NCI-H510A treated with DMSO at 0.1 percent for 48 hours (cell line): ENCODE measurements at regions not wholly inside any gene's neighbourhood (a gene's known extent, or its start where the extent isn't known, plus 50 kb on each side); places are given as distances from the start of the nearest gene placed in this dataset.

Experiments
- DNase-seq: peaks from one replicate; lab custom pipeline; 2025; lab: John Stamatoyannopoulos, UW

DNA sequence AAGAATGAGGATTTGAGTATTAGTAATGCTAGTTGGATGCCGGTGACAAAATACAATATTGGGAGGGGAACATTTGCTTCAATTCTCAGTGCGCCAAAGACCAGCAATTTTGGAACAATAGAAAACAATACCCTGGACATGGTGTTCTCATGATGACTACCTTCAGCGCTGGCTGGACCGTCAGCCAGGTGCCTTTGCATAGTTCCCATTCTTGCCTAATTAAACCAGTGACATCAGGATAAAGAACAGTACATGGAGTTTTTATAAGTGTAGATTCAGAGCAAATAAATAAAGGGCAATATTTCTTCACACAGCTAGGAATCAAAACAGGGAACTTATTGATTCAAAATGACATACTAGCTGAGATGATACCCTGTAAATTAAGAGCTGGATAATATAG lies 404.8 kb upstream of the RORA start:
- peak; percentile 2 for DNase-seq

DNA sequence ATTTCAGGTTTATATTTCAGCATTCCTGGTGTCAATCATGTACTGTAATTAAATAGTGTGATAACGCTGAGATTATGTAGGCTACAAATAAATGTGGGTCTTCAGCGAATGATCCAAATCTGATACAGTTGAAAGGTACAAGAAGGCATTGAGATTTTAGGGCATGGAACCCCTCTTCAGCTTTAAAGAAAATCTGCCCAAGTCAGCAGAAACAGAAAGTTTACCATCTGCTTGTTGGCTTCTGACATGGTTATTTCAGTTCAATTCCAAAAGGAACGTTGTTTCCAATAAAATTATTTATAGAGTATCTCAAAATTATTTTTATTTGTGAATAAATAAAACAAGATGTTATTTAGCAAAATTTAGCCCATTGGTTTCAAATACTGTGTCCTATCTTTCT lies 400.2 kb upstream of the RORA start:
- DNase-seq: no peak

DNA sequence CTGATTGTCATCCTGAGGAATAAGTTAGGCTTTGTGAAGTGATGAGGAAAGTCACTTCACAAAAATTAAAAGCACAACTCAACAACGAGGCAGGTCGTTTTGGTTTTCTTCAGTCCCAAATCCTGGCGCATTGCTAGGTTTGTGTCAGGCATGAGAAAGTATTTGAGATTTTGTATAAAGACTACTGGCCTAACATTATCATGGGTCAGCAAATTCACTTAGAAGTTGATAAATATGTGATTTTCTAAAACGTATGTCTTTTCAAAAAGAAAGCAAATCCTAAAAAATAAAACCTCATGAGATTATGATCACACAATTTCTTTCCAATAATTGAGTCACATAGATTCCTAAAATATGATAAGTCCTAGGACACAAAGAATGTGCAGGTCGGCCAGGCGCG lies 395.8 kb upstream of the RORA start:
- DNase-seq: no peak

DNA sequence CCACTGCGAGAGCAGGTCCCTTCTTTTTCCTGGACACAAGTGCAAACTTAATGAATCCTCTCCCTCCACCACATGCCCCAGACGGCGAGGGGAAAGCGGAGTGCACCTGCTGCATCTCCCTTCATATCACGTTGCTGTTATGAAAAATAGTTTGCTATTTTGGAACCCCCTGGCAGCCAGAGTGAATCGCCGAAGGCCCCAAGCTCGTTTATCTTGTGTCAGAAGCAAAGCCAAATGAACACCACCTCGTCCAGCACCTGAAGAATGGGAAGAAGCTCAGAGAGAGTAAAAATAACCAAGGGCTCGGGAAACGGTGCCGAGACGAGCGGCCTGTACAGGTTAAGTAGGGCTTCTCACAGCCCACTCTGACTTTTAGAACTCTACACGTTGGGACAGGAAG lies 394.6 kb upstream of the RORA start:
- DNase-seq: no peak

DNA sequence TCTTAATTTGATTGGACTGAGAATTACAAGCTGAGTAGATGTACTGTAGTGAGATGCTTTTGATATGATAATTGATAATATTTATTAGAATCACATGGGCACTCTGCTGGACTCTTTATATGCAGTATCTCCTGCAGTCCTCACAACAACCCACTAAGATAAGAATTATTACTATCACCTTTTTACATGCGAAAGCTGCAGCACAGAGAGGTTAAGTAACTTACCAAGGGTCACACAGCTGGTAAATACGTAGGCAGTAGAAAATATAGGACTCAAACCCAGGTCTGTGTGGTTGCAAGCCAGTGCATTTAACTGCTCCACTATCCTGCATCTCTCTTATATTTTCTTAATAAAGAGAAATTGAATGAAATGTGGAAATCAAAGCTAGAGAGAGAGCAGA lies 392.8 kb upstream of the RORA start:
- no peak for DNase-seq

DNA sequence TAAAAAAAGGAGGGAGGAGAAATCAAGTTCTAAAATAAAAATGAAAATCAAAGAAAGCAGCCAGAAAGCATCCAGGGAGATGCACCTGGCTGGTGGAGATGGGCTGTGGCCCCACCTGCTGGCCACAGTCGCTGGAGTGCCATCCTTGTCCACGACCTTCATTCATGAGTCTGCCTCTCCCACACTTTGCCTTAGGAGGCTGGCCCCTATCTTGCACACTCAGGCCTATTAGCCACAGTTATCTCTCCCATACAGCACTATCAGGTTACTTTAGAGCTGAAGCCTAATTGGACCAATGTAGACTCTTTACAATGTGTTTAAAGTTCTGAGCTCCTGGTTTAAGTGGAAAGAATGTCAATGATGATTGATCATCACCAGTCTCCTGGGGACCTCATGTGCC lies 392.0 kb upstream of the RORA start:
- DNase-seq: peak; percentile 87

DNA sequence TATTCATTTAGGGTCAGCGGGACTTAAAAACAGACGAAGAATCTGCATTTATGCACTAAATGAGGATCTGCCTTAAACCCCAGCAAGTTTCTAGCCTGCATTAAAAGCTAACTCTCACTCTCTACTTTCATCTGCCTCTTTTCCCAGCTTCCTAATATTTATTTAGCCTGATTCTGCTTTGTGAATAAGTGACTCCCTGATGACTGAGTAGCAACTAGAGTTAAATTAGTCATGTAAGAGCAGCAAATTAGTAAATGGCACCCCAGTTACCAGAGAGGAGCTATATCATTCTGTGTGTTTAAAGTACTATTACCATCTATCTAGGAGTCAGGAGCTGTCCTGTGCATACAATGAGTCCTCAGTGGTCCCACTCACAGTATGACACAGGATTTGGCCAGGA lies 391.0 kb upstream of the RORA start:
- DNase-seq: no peak

DNA sequence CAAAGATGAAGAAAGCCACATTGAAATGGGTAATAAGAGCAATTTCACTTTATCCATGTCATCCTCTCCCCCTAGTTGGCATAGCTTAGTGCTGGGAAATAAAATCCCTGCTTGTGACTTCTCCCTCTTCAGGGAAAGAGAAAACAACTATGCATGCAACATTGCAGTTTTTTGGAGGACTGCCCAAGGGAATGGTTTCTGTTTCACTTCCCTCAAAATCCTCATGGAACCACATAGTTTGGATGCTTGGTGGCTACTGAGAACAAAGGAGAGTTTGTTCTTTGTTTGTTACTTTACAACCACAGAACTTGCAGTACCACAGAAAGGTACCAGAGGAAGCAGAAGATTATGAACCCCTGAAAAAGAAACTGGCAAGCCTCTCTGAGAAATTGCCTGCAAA lies 384.6 kb upstream of the RORA start:
- DNase-seq: no peak

DNA sequence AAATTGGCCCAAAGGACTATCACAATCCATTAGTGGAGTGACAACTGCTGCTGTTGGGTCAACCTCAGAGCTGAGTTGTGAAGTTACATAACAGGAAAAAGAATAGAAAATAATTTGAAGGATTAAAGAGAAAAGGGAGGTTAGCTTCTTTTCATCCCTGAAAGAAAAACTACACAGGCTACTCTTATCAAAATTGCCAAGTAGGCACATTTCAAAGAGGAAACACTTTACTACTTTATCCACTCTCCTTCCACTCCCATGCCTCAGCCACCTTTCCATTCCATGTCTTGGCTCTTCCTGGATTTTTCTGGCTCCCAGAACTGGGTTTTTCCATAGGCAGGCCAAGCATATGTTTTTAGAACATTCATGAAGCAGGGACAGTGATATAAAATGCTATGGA lies 384.0 kb upstream of the RORA start:
- DNase-seq: no peak

DNA sequence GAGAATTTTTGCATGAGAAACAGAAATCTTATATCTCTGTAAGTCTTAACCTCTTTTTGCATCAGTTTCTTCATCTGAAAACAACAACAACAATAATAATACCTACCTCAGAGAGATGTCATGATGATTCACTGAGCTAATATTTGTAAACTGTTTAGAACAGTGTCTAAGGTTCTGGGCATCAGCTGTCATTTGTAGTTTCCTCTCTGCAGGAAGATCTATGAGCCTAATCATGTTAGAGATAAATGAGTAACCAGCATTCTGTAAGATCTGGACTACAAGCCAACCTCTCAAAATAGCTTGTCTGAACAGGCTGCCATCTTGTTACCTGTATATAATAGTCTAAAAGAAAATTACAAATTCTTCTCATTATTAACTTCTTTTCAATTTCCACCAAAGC lies 383.0 kb upstream of the RORA start:
- DNase-seq: no peak

DNA sequence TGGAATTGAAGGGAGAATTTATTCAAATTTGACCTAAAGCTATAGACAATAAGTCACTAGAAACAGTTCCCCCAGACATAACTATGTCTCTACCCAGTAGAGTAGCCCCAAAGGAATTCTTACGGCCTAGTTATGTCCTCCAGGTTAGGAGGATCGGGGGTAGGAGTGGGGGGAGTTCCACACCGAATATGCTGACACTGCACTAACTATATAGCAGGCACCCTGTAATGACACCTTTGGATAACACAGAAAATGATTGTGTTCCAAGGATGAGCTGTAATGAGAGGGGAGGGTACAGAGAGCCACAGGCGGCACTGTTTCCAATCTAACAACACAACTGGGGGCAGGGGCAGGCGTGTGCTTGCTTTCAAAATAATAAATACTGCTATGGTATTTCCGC lies 376.2 kb upstream of the RORA start:
- DNase-seq: no peak

DNA sequence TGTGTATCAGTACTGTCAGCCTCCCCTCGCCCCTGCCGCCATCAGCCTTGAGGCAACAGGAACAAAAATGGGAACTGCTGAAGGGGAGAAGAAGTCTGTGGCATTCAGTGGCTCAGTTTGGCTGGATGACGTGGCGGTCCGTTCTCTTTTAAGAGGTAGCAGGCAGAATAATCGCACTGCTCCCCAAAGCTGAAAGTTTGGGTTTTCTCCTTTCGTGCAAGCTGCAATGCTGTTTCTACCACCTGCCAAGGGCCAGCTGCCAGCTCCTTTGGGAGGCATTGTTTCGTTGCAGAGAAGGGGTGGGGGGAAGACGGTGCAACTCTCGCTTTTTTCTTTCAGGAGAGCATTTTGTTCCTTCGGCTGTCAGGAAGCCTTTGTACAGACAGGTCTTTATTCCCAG lies 369.6 kb upstream of the RORA start:
- DNase-seq: no peak

DNA sequence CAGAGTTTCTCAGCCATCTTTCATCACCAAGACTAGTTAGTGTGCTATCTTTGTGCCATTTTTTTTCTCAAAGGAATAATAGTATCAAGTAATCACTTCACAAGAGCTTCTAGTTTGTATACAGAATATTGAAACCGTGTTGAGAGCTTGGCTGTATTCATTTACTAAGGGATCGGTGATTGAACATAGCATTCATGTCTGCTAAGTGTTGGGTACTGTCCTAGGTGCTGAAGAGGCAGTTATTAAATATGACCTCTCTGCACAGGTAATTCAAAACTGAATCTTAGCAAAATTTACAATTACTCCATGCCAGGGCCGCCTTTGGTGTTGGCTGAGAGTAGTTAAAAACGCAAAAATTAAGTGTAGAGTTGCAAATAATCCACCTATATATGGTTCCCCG lies 355.3 kb upstream of the RORA start:
- DNase-seq: no peak

DNA sequence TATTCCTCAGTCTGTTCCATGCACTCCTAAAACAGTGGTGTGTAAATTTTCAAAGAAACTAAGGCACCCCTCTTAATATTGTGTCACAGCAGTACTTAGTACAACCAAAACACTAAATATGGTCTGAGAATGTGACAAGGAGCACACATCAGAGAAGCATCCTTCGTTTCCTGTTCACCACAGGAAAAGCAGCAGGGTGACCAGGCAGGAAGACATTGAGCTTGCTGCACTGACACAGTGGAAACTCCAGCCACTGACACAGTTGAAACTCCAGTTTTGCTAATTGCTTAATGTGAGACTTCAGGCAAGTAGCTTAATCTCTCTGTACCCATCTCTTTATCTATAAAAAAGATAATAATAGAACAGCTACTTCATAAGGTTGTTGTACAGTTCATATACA lies 353.0 kb upstream of the RORA start:
- DNase-seq: no peak

DNA sequence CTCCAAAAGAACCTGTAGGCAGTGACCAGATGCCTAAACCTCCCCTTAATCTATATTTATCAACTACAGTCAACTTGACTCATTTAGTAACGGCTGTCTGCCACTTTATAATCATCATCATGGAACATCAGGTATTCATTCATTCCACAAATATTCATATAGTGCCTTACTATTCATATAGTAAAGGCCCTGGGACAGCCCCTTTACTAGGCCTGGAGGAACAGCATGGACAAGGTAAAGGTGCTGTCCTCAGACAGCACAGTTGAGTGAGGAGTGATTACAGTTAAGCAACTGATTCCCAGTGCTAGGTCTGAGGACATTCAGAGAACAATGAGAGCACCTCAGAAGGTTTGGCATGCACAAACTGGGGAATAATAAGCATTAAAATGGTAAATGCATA lies 346.5 kb upstream of the RORA start:
- DNase-seq: no peak

DNA sequence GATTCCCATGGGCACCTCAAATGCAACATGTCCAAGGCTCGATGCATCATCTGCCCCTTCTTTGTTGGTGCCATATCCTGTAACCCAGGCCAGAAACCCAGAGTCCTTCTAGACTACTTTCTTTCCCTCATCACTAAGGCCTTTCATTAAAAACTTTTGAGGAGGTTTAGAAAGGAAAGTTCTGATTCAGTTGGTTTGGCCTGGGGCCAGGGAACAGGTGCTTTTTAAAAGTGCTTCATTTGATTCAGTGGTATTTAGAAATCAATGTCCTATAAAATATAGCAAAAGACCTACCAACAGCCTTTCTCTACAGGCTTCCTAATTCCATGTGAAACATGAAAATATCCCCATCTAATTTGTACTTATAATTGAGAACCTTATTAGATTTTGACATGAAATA lies 341.9 kb upstream of the RORA start:
- no peak for DNase-seq

DNA sequence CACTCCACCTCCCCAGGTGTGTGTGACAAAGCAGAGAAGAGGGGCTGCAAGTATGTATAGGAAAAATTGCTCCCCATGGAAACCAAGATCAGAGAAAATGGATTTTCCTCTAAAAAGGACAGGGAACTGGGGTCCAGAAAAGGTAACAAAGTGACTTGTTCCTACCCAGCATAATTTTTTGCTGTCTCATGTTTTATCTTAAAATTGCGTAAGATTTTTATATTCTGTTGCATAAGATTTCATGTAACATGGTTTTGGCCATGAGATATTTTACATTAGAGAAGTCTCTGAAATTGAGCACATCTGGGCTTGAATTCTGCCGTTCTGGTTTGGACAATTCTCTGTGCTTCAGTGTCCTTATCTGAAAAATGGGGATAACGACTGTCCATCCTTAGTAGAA lies 335.7 kb upstream of the RORA start:
- no peak for DNase-seq

DNA sequence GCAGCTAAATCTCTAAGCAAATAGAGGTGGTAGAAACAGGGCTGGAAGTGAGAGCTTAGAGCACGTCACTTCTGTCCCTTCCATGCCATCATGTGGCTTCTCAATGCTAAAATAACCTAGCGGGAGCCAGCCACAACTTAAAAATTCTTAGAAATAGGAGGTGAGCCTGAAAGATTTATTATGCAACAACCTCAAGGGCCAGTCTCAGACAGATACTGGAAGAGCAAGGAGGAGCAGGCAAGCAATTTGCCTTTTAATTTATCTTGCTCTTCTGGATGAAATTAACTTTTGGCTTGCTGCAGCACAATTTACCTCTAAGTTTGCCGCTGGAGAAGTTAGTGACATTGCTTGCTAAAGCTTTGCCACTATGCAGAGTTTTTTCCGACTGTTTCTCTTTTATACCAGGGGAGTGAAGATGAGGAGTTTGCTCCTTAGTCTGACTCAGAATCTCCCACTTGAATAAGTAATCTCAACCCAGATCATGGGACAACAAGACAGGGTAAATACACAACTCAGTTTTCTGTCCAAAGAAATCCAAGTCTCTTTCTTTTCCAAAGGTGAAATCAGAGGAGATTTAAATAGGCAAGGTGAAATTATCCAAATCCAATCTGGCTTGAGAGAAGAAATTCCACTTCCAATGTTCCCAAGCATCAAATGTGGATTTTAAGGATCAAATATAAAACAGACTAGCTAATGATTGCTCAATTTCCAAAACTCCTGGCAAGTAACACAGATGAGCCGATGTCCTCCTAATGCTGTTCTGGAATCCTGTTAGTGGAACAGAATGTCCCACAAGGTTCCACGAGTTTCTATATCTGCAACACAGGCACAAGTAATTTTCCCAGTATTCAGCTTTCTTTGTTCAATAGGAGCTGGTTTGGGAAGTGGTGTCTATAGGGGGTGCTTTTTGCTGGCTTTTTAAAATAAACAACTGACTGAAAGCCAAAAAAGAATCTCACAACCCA lies 329.4 kb upstream of the RORA start:
- no peak for DNase-seq

DNA sequence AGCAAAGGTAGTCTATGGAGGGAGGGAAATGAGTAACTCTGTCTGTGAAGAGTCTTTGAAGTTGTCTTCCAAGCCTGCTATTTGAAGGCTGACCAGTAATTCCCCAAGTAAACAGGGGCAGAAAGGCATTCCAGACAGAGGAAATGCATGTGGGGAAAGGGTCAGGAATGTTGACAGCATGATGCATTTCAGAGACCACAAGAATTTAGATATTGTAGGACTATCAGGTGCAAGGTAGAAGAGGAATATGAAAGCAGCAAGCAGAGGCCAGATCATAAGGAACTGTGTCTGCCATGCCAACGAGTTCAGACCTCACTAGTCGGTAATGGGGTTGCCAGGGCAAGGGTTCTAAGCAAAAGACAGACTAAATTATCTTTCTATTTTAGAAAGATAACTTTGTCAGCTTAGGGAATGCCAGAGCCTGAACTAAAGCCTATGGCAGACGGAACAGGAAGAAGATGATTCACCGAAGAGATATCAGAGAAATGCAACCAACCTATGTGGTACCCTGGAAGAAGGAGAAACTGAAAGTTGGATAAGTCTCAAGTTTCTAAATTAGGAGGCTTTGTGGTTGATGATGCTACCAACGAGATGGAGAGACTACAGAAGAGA lies 327.0 kb upstream of the RORA start:
- no peak for DNase-seq

DNA sequence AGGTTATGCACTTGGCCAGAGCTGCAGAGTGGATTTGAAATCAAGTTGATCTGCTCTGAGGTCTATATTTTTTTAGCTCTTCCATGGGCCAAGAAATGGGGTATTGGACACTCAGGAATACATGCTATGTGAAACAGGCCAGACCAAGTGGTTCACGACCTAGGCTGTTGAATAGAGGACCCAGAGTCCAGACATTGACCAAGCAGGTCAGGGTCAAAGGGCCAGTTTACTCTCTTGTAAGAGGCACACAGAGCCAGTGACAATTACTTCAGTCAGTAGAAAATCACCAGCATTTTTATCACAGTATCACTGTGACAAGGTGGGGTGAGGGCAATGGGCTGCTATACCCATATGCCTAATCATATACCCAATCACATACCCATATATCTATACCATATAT lies 320.6 kb upstream of the RORA start:
- no peak for DNase-seq

DNA sequence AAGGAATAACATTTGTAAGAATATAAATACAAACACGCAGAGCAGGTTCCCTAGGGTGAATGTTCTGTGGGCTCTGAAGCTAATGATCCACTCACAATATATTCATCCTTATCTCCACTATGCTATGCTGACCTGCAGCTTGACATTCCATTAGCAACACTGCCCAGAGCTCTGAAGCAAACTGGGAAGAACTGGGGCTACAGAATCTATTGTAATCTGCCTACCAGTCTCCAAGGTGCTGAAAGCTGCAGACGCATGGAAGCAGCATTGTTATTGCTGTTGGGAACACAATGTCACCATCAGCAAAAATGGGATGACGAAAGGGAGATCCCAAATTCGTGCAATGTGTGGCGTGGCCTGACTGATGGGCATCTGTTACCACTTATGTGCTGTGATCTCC lies 316.7 kb upstream of the RORA start:
- no peak for DNase-seq

DNA sequence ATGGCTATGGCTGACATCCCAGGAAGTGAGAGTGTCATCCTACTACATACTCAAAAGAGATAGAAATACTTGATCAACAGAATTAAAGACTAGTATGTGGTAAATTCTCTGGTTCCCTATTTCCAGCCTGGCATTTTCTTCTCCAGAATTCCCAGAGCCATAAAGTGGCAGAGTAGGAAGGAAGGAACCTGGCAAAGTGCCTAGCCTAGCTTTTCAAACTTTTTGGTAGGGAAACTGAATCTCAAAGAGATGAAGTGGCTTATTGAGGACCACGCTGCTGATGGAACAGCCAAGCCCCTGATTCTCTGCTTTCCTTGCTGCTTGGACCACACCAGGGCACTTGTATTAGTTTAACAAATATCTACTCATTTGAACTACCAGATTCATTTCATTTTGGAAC lies 312.4 kb upstream of the RORA start:
- DNase-seq: no peak

DNA sequence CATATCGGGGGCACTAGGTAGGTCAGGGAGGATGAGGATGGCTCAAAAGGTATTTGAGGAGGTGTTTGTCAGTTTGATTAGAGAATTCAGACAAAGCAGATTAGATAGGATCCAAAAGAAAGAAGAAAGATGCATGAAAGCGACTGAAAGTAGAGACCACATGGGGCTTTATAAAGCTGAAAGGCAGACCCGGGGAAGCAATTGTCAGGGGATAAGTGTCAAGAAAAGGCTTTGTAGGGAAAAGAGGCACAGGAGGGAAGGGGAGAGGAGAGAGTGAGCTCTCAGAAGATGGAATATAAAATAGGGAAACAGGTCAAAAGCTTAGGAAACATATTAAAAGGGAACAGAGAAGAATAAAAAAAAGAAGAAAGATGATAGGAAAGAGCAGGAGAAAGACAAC lies 308.2 kb upstream of the RORA start:
- no peak for DNase-seq

DNA sequence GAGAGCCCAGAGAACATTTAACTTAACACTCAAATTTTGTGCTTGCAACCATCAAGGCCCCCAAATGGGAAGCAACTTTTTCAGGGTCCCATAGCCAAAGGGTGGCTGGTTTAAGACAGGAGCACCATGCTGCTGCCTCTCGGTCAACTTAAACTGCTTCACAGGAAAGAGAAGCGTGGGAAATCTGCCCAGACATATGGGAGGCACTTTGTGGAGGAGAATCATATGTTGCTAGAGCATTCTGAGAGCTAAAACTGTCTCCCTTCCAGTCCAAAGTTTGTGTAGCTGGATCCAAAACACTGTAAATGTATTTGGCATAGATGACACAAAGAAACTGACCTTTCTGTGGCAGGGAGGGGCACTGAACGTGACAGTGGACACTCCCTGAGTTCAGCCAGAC lies 305.9 kb upstream of the RORA start:
- DNase-seq: no peak
